ENCODE measurements at regions not wholly inside any gene's neighbourhood (a gene's known extent, or its start where the extent isn't known, plus 50 kb on each side); places are given as distances from the start of the nearest gene placed in this dataset.

DNA sequence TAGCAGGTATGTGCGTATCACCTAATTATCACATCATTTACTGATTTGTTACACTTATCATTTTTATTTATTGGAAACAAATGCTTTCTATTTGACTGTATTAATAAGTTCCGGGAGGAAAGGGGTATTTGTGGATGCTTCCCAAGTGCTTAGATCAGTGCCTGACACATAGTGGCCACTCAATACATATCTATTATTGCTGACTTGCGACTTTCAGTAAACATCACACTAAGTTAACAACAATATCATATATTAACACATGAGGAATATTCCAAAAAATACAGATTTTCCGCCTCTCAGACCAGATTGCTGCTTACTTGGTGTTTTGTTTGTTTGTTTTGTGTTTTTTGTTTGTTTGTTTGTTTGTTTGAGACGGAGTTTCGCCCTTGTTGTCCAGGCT, 52.6 kb upstream of the ZFP42 start:
- TF ChIP-seq, protein P1, sequence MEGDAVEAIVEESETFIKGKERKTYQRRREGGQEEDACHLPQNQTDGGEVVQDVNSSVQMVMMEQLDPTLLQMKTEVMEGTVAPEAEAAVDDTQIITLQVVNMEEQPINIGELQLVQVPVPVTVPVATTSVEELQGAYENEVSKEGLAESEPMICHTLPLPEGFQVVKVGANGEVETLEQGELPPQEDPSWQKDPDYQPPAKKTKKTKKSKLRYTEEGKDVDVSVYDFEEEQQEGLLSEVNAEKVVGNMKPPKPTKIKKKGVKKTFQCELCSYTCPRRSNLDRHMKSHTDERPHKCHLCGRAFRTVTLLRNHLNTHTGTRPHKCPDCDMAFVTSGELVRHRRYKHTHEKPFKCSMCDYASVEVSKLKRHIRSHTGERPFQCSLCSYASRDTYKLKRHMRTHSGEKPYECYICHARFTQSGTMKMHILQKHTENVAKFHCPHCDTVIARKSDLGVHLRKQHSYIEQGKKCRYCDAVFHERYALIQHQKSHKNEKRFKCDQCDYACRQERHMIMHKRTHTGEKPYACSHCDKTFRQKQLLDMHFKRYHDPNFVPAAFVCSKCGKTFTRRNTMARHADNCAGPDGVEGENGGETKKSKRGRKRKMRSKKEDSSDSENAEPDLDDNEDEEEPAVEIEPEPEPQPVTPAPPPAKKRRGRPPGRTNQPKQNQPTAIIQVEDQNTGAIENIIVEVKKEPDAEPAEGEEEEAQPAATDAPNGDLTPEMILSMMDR (IDR thresholded peaks at IDR 0.05): no peak
- no peak for TF ChIP-seq POLR2A (IDR thresholded peaks at IDR 0.05)

Data from transverse colon (tissue), 3 donors.